Lower lobe of right lung (tissue), 2 donors: ENCODE measurements at regions not wholly inside any gene's neighbourhood (a gene's known extent, or its start where the extent isn't known, plus 50 kb on each side); places are given as distances from the start of the nearest gene placed in this dataset.
A peak's percentile ranks its signal among the peaks of the same experiment; 100 is the strongest.
"Not testable (repeated sequence)": the region's sequence is repeated elsewhere in the genome, so short reads cannot be mapped to it uniquely, and the experiment has no call there.

Source experiments
- ATAC-seq, 2 donors: fragments of 200-7000 bp; cut with Tn5 transposase; one replicate each; pipeline ENCODE4 v1.9.1; 2020 to 2022; ENCODE audit warnings: mild to moderate bottlenecking in 2 of 2, moderate library complexity in 2 of 2
- DNase-seq: peaks from one replicate; pipeline ENCODE4 v3.0.0-alpha.2; 2020
- H3K27ac ChIP-seq: fragments of 200-600 bp; one replicate; pipeline ENCODE4 v1.8.0; 2022
- H3K27me3 ChIP-seq: fragments of 200-600 bp; one replicate; pipeline ENCODE4 v1.8.0; 2022; ENCODE audit warnings: low read depth
- H3K36me3 ChIP-seq: fragments of 200-600 bp; one replicate; pipeline ENCODE4 v1.8.0; 2022; ENCODE audit warnings: mild to moderate bottlenecking
- H3K4me1 ChIP-seq: fragments of 200-600 bp; one replicate; pipeline ENCODE4 v1.8.0; 2022
- H3K4me3 ChIP-seq: fragments of 200-600 bp; one replicate; pipeline ENCODE4 v1.8.0; 2022; ENCODE audit warnings: mild to moderate bottlenecking
- H3K9me3 ChIP-seq: fragments of 200-600 bp; one replicate; pipeline ENCODE4 v1.8.0; 2022
- intact Hi-C: fragments of 100-400 bp; cut with DNase I; formaldehyde crosslinking; loops from one replicate; pipeline ENCODE4 v1.11.0; 2022
- TF ChIP-seq, protein P1 (sequence below): fragments of 200-600 bp; IDR thresholded peaks from one replicate; pipeline ENCODE4 v1.8.0; 2022; ENCODE audit warnings: antibody characterized with exemption, mild to moderate bottlenecking
- donor health status: DM: no; HTN: yes; CAD: no; lungs with severe emphysema.

GRCh38 chr10:42192450-42192849, 445.9 kb downstream of the ZNF33B start:
- TF ChIP-seq, protein P1, sequence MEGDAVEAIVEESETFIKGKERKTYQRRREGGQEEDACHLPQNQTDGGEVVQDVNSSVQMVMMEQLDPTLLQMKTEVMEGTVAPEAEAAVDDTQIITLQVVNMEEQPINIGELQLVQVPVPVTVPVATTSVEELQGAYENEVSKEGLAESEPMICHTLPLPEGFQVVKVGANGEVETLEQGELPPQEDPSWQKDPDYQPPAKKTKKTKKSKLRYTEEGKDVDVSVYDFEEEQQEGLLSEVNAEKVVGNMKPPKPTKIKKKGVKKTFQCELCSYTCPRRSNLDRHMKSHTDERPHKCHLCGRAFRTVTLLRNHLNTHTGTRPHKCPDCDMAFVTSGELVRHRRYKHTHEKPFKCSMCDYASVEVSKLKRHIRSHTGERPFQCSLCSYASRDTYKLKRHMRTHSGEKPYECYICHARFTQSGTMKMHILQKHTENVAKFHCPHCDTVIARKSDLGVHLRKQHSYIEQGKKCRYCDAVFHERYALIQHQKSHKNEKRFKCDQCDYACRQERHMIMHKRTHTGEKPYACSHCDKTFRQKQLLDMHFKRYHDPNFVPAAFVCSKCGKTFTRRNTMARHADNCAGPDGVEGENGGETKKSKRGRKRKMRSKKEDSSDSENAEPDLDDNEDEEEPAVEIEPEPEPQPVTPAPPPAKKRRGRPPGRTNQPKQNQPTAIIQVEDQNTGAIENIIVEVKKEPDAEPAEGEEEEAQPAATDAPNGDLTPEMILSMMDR, result peak; percentile 56
- H3K4me3 ChIP-seq, H3K36me3 ChIP-seq, intact Hi-C loops, DNase-seq, ATAC-seq, H3K4me1 ChIP-seq, H3K27ac ChIP-seq, H3K9me3 ChIP-seq, H3K27me3 ChIP-seq: not testable (repeated sequence)

- ATAC-seq, H3K27ac ChIP-seq, DNase-seq: not testable (repeated sequence)
These were observed 450.7 kb downstream of the ZNF33B start for GRCh38 chr10:42187501-42188195.

GRCh38 chr10:42177793-42178689, 460.3 kb downstream of the ZNF33B start:
- intact Hi-C loops, H3K4me3 ChIP-seq, ATAC-seq, H3K36me3 ChIP-seq, H3K4me1 ChIP-seq, DNase-seq, H3K9me3 ChIP-seq, H3K27ac ChIP-seq: not testable (repeated sequence)
- peaks cover 32% of the 10 kb centered on the region for H3K27me3 ChIP-seq
- TF ChIP-seq, protein P1, result peak; percentile 48

More at GRCh38 chr10:42187501-42188195, 450.7 kb downstream of the ZNF33B start:
- H3K27me3 ChIP-seq, H3K4me1 ChIP-seq, intact Hi-C loops, H3K9me3 ChIP-seq, H3K36me3 ChIP-seq, H3K4me3 ChIP-seq: not testable (repeated sequence)

DNA sequence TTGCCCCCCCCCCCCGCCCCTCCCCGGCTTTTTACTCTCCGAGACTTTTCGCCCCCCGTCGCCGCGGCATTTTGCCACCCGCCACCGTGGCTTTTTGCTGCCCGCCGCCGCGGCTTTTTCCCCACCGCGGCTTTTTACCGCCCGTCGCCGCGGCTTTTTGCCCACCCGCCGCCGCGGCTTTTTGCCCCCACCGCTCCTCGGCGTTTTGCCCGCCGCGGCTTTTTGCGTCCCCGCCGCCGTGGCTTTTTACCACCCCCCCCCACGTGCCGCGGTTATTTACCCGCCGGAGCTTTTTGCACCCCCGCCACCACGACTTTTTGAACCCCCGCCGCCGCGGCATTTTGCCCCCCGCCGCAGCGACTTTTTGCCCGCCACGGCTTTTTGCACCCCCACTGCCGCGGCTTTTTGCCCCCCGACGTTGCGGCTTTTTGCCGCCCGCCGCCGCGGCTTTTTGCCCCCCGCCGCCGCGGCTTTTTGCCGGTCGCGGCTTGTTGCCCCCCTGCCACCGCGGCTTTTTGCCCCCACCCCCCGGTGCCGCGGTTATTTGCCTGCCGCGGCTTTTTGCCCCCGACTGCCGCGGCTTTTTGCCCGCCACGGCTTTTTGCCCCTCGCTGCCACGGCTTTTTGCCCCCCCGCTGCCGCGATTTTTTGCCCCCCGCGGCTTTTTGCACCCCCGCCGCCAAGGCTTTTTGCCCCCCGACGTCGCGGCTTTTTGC, 461.1 kb downstream of the ZNF33B start:
- intact Hi-C loops, result no loop called here
- H3K4me1 ChIP-seq, result no peaks in the 10 kb centered on the region
- H3K27ac ChIP-seq, result no peak overlapping the region
- DNase-seq, result no peak
- no peaks in the 10 kb centered on the region for H3K9me3 ChIP-seq
- no peaks in the 10 kb centered on the region for H3K36me3 ChIP-seq
- no peak overlapping the region for H3K4me3 ChIP-seq
- H3K27me3 ChIP-seq, result peaks cover 32% of the 10 kb centered on the region
- TF ChIP-seq, protein P1, result no peak
- ATAC-seq, result no peak

- H3K36me3 ChIP-seq, result no peaks in the 10 kb centered on the region
- ATAC-seq (no peak), DNase-seq (no peak)
- TF ChIP-seq, protein P1, result no peak
- no peaks in the 10 kb centered on the region for H3K4me1 ChIP-seq
- no peak overlapping the region for H3K27ac ChIP-seq
- H3K4me3 ChIP-seq, result no peak overlapping the region
- peaks cover 7% of the 10 kb centered on the region for H3K27me3 ChIP-seq
- no peaks in the 10 kb centered on the region for H3K9me3 ChIP-seq
- intact Hi-C loops, result no loop called here
These were observed 487.8 kb downstream of the ZNF33B start for GRCh38 chr10:42150428-42151061.
